ENCODE measurements at regions not wholly inside any gene's neighbourhood (a gene's known extent, or its start where the extent isn't known, plus 50 kb on each side); places are given as distances from the start of the nearest gene placed in this dataset.
A peak's percentile ranks its signal among the peaks of the same experiment; 100 is the strongest.

GRCh38 chr20:43787937-43788336, 61.1 kb upstream of the GTSF1L start:
- CTCF ChIA-PET: interaction anchor here (0.5 kb wide), 1 partner anchor 110 kb away, joined by 3 read pairs; no protein-coding TSS in a partner anchor

GRCh38 chr20:43786885-43787284, 60.1 kb upstream of the GTSF1L start:
- no peak overlapping the region for H3K4me3 ChIP-seq (ENCODE audit: low read depth in 2 of 2, low read length in 2 of 2)
- H3K36me3 ChIP-seq (ENCODE audit: control insufficient read depth, insufficient read depth, low read length): no peaks in the 10 kb centered on the region
- TF ChIP-seq TCF7L2 (IDR thresholded peaks at IDR 0.05; ENCODE audit: low read depth, low read length): no peak
- TF ChIP-seq SIN3A (IDR thresholded peaks at IDR 0.05; ENCODE audit: borderline replicate concordance, insufficient read depth, low read depth, low read length): no peak
- no peak for TF ChIP-seq POLR2AphosphoS5 (IDR thresholded peaks at IDR 0.05; ENCODE audit: low read depth, low read length)
- no peak for TF ChIP-seq CTCF (IDR thresholded peaks at IDR 0.05)
- TF ChIP-seq REST (IDR thresholded peaks at IDR 0.05; ENCODE audit: insufficient read depth in 1 of 2, low read depth in 2 of 2, low read length in 1 of 2): no peak
- BruUV-seq (replicated peaks): no TSS peak
- H3K4me1 ChIP-seq (ENCODE audit: control insufficient read depth, insufficient read depth, low read length): no peaks in the 10 kb centered on the region
- no peaks in the 10 kb centered on the region; the same call in 1 of the 2 replicates for H3K9me3 ChIP-seq (ENCODE audit: control insufficient read depth, insufficient read depth, low read depth, low read length)
- intact Hi-C loops (cut with micrococcal nuclease; ENCODE audit: unreplicated experiment) (no loop called here), in situ Hi-C loops (cut with HindIII; ENCODE audit: low pct_unique_long_range_greater_than_20kb, low sequenced_read_pairs) (no loop called here)
- ChIA-PET POLR2A (no interaction called here), CTCF (interaction anchor here (0.7 kb wide), 1 partner anchor 224 kb away, joined by 13 read pairs; no protein-coding TSS in a partner anchor)
- no peak overlapping the region for H3K27ac ChIP-seq (ENCODE audit: low read length)
- ATAC-seq (peak; percentile 62; the same call in 1 of the 2 replicates), DNase-seq (ENCODE audit: low read depth, low spot score) (no peak)
- H3K27me3 ChIP-seq (ENCODE audit: control insufficient read depth, insufficient read depth, low read length): no peaks in the 10 kb centered on the region

More at GRCh38 chr20:43787937-43788336, 61.1 kb upstream of the GTSF1L start:
- no peak for DNase-seq (ENCODE audit: low read depth, low spot score)
- H3K9me3 ChIP-seq (ENCODE audit: control insufficient read depth, insufficient read depth, low read depth, low read length): no peaks in the 10 kb centered on the region; the same call in 1 of the 2 replicates
- H3K27me3 ChIP-seq (ENCODE audit: control insufficient read depth, insufficient read depth, low read length): no peaks in the 10 kb centered on the region
- no peak overlapping the region for H3K4me3 ChIP-seq (ENCODE audit: low read depth in 2 of 2, low read length in 2 of 2)
- POLR2A ChIA-PET: interaction anchor here (0.7 kb wide), 2 partner anchors 18 to 295 kb away, joined by 3 to 9 read pairs; no protein-coding TSS in a partner anchor
- ATAC-seq: no peak
- H3K4me1 ChIP-seq (ENCODE audit: control insufficient read depth, insufficient read depth, low read length): no peaks in the 10 kb centered on the region
- in situ Hi-C loops (cut with HindIII; ENCODE audit: low pct_unique_long_range_greater_than_20kb, low sequenced_read_pairs): no loop called here
- BruUV-seq (replicated peaks): no TSS peak
- no peak overlapping the region for H3K27ac ChIP-seq (ENCODE audit: low read length)
- no peaks in the 10 kb centered on the region for H3K36me3 ChIP-seq (ENCODE audit: control insufficient read depth, insufficient read depth, low read length)
- intact Hi-C loops (cut with micrococcal nuclease; ENCODE audit: unreplicated experiment): no loop called here
- TF ChIP-seq SIN3A (IDR thresholded peaks at IDR 0.05; ENCODE audit: borderline replicate concordance, insufficient read depth, low read depth, low read length) (no peak), TCF7L2 (IDR thresholded peaks at IDR 0.05; ENCODE audit: low read depth, low read length) (no peak), CTCF (IDR thresholded peaks at IDR 0.05) (no peak), REST (IDR thresholded peaks at IDR 0.05; ENCODE audit: insufficient read depth in 1 of 2, low read depth in 2 of 2, low read length in 1 of 2) (no peak), POLR2AphosphoS5 (IDR thresholded peaks at IDR 0.05; ENCODE audit: low read depth, low read length) (no peak)

Measured in Panc1 (cell line).